Loucy (cell line): ENCODE measurements at regions not wholly inside any gene's neighbourhood (a gene's known extent, or its start where the extent isn't known, plus 50 kb on each side); places are given as distances from the start of the nearest gene placed in this dataset.
"Not testable (repeated sequence)": the region's sequence is repeated elsewhere in the genome, so short reads cannot be mapped to it uniquely, and the experiment has no call there.

Experiments used
- H2AFZ ChIP-seq: fragments of 200-600 bp; sonication (generic); 2 replicates; pipeline ENCODE4 v1.6.0; 2016; ENCODE audit warnings: antibody characterized with exemption, mild to moderate bottlenecking, low read length, moderate library complexity
- H3F3A ChIP-seq: fragments of 200-600 bp; 2 replicates; pipeline ENCODE4 v1.6.0; 2016; ENCODE audit warnings: antibody characterized with exemption, low read depth, mild to moderate bottlenecking
- H3K27me3 ChIP-seq: fragments of 200-600 bp; sonication (generic); 2 replicates; pipeline ENCODE4 v1.6.1; 2014; ENCODE audit warnings: low read length, mild to moderate bottlenecking; ENCODE audit not compliant: insufficient read depth, poor library complexity, severe bottlenecking
- H3K36me3 ChIP-seq: fragments of 200-600 bp; sonication (generic); 2 replicates; pipeline ENCODE4 v1.6.1; 2016; ENCODE audit warnings: low read length; ENCODE audit not compliant: insufficient read depth
- H3K4me1 ChIP-seq: fragments of 200-600 bp; sonication (generic); 2 replicates; pipeline ENCODE4 v1.5.1; 2014; ENCODE audit warnings: low read length, mild to moderate bottlenecking; ENCODE audit not compliant: insufficient read depth, poor library complexity, severe bottlenecking
- H3K4me2 ChIP-seq: fragments of 200-600 bp; sonication (generic); 2 replicates; pipeline ENCODE4 v1.6.0; 2014; ENCODE audit warnings: antibody characterized with exemption, low read length, low read depth, mild to moderate bottlenecking; ENCODE audit not compliant: poor library complexity, severe bottlenecking
- H3K4me3 ChIP-seq: fragments of 200-600 bp; sonication (generic); 2 replicates; pipeline ENCODE4 v1.5.1; 2014; ENCODE audit warnings: low read length, mild to moderate bottlenecking, mixed read lengths; ENCODE audit not compliant: poor library complexity, severe bottlenecking
- H3K79me2 ChIP-seq: fragments of 200-600 bp; sonication (generic); 2 replicates; pipeline ENCODE4 v1.6.1; 2014; ENCODE audit warnings: low read length; ENCODE audit not compliant: insufficient read depth
- H3K9ac ChIP-seq: fragments of 200-600 bp; sonication (generic); 2 replicates; pipeline ENCODE4 v1.6.0; 2014; ENCODE audit warnings: mild to moderate bottlenecking, low read depth, low read length, moderate library complexity; ENCODE audit not compliant: poor library complexity, severe bottlenecking
- H3K9me2 ChIP-seq: fragments of 200-600 bp; sonication (generic); replicated peaks from 2 replicates; pipeline ENCODE4 v1.6.1; 2016; ENCODE audit warnings: low read depth, low read length, mixed read lengths
- H3K9me3 ChIP-seq: fragments of 200-600 bp; sonication (generic); 2 replicates; pipeline ENCODE4 v1.6.1; 2014; ENCODE audit warnings: mild to moderate bottlenecking, antibody characterized with exemption, low read length, low read depth; ENCODE audit not compliant: insufficient read depth
- H4K20me1 ChIP-seq: fragments of 200-600 bp; sonication (generic); 2 replicates; pipeline ENCODE4 v1.6.0; 2014; ENCODE audit warnings: antibody characterized with exemption, low read length, mild to moderate bottlenecking; ENCODE audit not compliant: insufficient read depth, poor library complexity, severe bottlenecking
- CTCF ChIP-seq: fragments of 200-600 bp; sonication (generic); conservative IDR thresholded peaks from 2 replicates; pipeline ENCODE4 v1.5.1; 2014; ENCODE audit warnings: mild to moderate bottlenecking, antibody characterized with exemption, low read length
- EZH2phosphoT487 ChIP-seq: fragments of 200-600 bp; IDR thresholded peaks from 2 replicates; pipeline ENCODE4 v1.6.1; 2018; ENCODE audit warnings: antibody characterized with exemption, mild to moderate bottlenecking, moderate library complexity, borderline replicate concordance

GRCh38 chr1:187070076-187070475 lies 241.3 kb downstream of the PLA2G4A start:
- Histone ChIP-seq H3K4me2 (no peak overlapping the region), H3F3A (no peaks in the 10 kb centered on the region), H3K9me3 (no peaks in the 10 kb centered on the region), H3K79me2 (no peaks in the 10 kb centered on the region), H3K9me2 (no peaks in the 10 kb centered on the region), H3K4me3 (no peak overlapping the region), H3K27me3 (no peaks in the 10 kb centered on the region), H3K9ac (no peak overlapping the region), H2AFZ (no peak overlapping the region), H3K36me3 (no peaks in the 10 kb centered on the region), H3K4me1 (no peaks in the 10 kb centered on the region), H4K20me1 (no peaks in the 10 kb centered on the region)
- no peak for TF ChIP-seq CTCF
- TF ChIP-seq EZH2phosphoT487: no peak

- H3K4me1 ChIP-seq, H3K4me2 ChIP-seq, H3K27me3 ChIP-seq, H3K4me3 ChIP-seq, H3K79me2 ChIP-seq, H3K9me2 ChIP-seq, H3K9me3 ChIP-seq, H4K20me1 ChIP-seq, H3K9ac ChIP-seq, H3F3A ChIP-seq, H3K36me3 ChIP-seq, H2AFZ ChIP-seq: not testable (repeated sequence)
Observed at GRCh38 chr1:187072262-187073034, 243.7 kb downstream of the PLA2G4A start.

GRCh38 chr1:187073035-187073560 lies 244.3 kb downstream of the PLA2G4A start:
- not testable (repeated sequence) for H3K4me3 ChIP-seq, H3K9me2 ChIP-seq, H3K27me3 ChIP-seq, H3K4me2 ChIP-seq, H3K36me3 ChIP-seq, H2AFZ ChIP-seq, H3K79me2 ChIP-seq, H3K4me1 ChIP-seq, H3K9ac ChIP-seq, H4K20me1 ChIP-seq, H3F3A ChIP-seq, H3K9me3 ChIP-seq

- not testable (repeated sequence) for H3K4me3 ChIP-seq, H3K27me3 ChIP-seq, H3K4me1 ChIP-seq, H3K79me2 ChIP-seq, H2AFZ ChIP-seq, H3F3A ChIP-seq, H3K36me3 ChIP-seq, H4K20me1 ChIP-seq, H3K9ac ChIP-seq, H3K4me2 ChIP-seq, H3K9me2 ChIP-seq, H3K9me3 ChIP-seq
Observed at GRCh38 chr1:187073634-187074245, 245.0 kb downstream of the PLA2G4A start.
